H1 (cell line): ENCODE measurements at regions not wholly inside any gene's neighbourhood (a gene's known extent, or its start where the extent isn't known, plus 50 kb on each side); places are given as distances from the start of the nearest gene placed in this dataset.

ENCODE experiments used
- BCL11A ChIP-seq, 2 experiments: IDR thresholded peaks; one replicate each; pipeline ENCODE4 v1.6.1; 2011; ENCODE audit warnings: low read depth in 2 of 2, low read length in 2 of 2, mild to moderate bottlenecking in 2 of 2
- CHD2 ChIP-seq: IDR thresholded peaks from 2 replicates; pipeline ENCODE4 v1.6.1; 2012; ENCODE audit warnings: low read length, improper control_type of control experiment
- CHD7 ChIP-seq: fragments of 300-600 bp; sonication (generic); IDR thresholded peaks from 2 replicates; pipeline ENCODE4 v1.7.1; 2012; ENCODE audit warnings: low read length, moderate library complexity, mild to moderate bottlenecking, inconsistent platforms; ENCODE audit not compliant: insufficient replicate concordance
- EZH2 ChIP-seq: fragments of 200-600 bp; sonication (generic); IDR thresholded peaks from 2 replicates; pipeline ENCODE4 v1.7.1; 2012; ENCODE audit warnings: low read depth, mild to moderate bottlenecking, moderate library complexity, low read length, inconsistent platforms; ENCODE audit not compliant: severe bottlenecking
- FOSL1 ChIP-seq: IDR thresholded peaks from 2 replicates; pipeline ENCODE4 v1.6.1; 2011; ENCODE audit warnings: mild to moderate bottlenecking, low read depth, low read length, moderate library complexity; ENCODE audit not compliant: insufficient read depth
- HDAC6 ChIP-seq: IDR thresholded peaks from one replicate; pipeline ENCODE4 v1.7.1; 2012; ENCODE audit warnings: low read depth, mild to moderate bottlenecking, inconsistent platforms, low read length, moderate library complexity
- JUN ChIP-seq: IDR thresholded peaks from 2 replicates; pipeline ENCODE4 v1.6.1; 2011; ENCODE audit warnings: low read depth, mild to moderate bottlenecking, improper control_type of control experiment, low read length
- KDM4A ChIP-seq: IDR thresholded peaks from one replicate; pipeline ENCODE4 v1.7.1; 2012; ENCODE audit warnings: low read depth, mild to moderate bottlenecking, moderate library complexity, low read length, inconsistent platforms; ENCODE audit not compliant: severe bottlenecking
- KDM5A ChIP-seq: fragments of 200-600 bp; IDR thresholded peaks from 2 replicates; pipeline ENCODE4 v1.7.1; 2012; ENCODE audit warnings: mild to moderate bottlenecking, low read length, inconsistent platforms, mixed read lengths
- POU5F1 ChIP-seq: IDR thresholded peaks from 2 replicates; pipeline ENCODE4 v1.6.1; 2011; ENCODE audit warnings: low read depth, mild to moderate bottlenecking, low read length, moderate library complexity
- SAP30 ChIP-seq: fragments of 300-600 bp; sonication (generic); IDR thresholded peaks from 2 replicates; pipeline ENCODE4 v1.7.1; 2012; ENCODE audit warnings: low read length, moderate library complexity, mild to moderate bottlenecking, inconsistent platforms; ENCODE audit not compliant: insufficient read depth, insufficient replicate concordance
- TAF7 ChIP-seq: optimal IDR thresholded peaks from 2 replicates; pipeline ENCODE3; 2011; ENCODE audit warnings: low read depth, mild to moderate bottlenecking, inconsistent platforms, low read length, moderate library complexity, borderline replicate concordance

- TF ChIP-seq CHD7, result no peak
- no peak for TF ChIP-seq POU5F1
- TF ChIP-seq BCL11A (IDR thresholded peaks at IDR 0.05; ENCODE audit: low read depth in 2 of 2, low read length in 2 of 2), result no peak
- no peak for TF ChIP-seq EZH2
- TF ChIP-seq FOSL1, result no peak
- TF ChIP-seq TAF7, result no peak
- TF ChIP-seq KDM5A, result no peak
- no peak for TF ChIP-seq KDM4A
- TF ChIP-seq SAP30, result no peak
- TF ChIP-seq JUN, result no peak
- no peak for TF ChIP-seq HDAC6
- no peak for TF ChIP-seq CHD2
These were observed 518.0 kb upstream of the PPP2R3A start (continued) for GRCh38 chr3:135447483-135447882.
